Neutrophil (primary cell): ENCODE measurements at regions not wholly inside any gene's neighbourhood (a gene's known extent, or its start where the extent isn't known, plus 50 kb on each side); places are given as distances from the start of the nearest gene placed in this dataset.
"Not testable (repeated sequence)": the region's sequence is repeated elsewhere in the genome, so short reads cannot be mapped to it uniquely, and the experiment has no call there.

ENCODE experiments used
- H3K27ac ChIP-seq: fragments of 200-600 bp; sonication (generic); 2 replicates; pipeline ENCODE4 v1.5.1; 2016; ENCODE audit warnings: mild to moderate bottlenecking, moderate library complexity
- H3K27me3 ChIP-seq: fragments of 200-600 bp; sonication (generic); 2 replicates; pipeline ENCODE4 v1.6.0; 2016; ENCODE audit warnings: mild to moderate bottlenecking
- H3K36me3 ChIP-seq: fragments of 200-600 bp; sonication (generic); 2 replicates; pipeline ENCODE4 v1.5.1; 2017
- H3K4me1 ChIP-seq, 2 experiments: fragments of 200-600 bp in 1 of 2; sonication (generic) in 1 of 2; 1 replicate in 1 of 2; 2 replicates in 1 of 2; pipeline versions ENCODE4 v1.5.1 to v1.6.1; 2013 to 2016; ENCODE audit warnings: low read depth in 1 of 2, low read length in 1 of 2, mild to moderate bottlenecking in 1 of 2, moderate library complexity in 1 of 2; ENCODE audit not compliant: control insufficient read depth in 1 of 2, insufficient read depth in 1 of 2
- H3K4me3 ChIP-seq, 2 experiments: fragments of 200-600 bp in 1 of 2; sonication (generic) in 1 of 2; 1 replicate in 1 of 2; 2 replicates in 1 of 2; pipeline ENCODE4 v1.5.1; 2013 to 2016; ENCODE audit warnings: low read depth in 1 of 2, low read length in 1 of 2, mild to moderate bottlenecking in 1 of 2, moderate library complexity in 1 of 2
- H3K9me3 ChIP-seq: fragments of 200-600 bp; sonication (generic); 2 replicates; pipeline ENCODE4 v1.5.1; 2016
- TF ChIP-seq, protein P1 (sequence below): fragments of 200-600 bp; sonication (generic); IDR thresholded peaks from 2 replicates; pipeline ENCODE4 v1.5.1; 2016; ENCODE audit warnings: antibody characterized with exemption

DNA sequence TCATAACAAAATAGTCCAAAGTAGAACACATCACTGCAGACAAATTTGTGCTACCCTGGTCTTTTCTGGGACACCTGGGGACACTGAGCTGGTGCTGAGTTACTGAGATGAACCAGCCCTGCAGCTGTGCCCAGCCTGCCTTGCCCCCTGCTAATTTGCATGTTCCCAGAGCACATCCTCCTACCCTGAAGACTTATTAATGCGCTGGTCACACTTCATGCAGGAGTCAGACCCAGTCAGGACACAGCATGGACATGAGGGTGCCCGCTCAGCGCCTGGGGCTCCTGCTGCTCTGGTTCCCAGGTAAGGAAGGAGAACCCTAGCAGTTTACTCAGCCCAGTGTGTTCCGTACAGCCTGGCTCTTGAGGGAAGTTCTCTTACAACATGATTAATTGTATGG is 1518.3 kb downstream of the RPIA start:
- TF ChIP-seq, protein P1, sequence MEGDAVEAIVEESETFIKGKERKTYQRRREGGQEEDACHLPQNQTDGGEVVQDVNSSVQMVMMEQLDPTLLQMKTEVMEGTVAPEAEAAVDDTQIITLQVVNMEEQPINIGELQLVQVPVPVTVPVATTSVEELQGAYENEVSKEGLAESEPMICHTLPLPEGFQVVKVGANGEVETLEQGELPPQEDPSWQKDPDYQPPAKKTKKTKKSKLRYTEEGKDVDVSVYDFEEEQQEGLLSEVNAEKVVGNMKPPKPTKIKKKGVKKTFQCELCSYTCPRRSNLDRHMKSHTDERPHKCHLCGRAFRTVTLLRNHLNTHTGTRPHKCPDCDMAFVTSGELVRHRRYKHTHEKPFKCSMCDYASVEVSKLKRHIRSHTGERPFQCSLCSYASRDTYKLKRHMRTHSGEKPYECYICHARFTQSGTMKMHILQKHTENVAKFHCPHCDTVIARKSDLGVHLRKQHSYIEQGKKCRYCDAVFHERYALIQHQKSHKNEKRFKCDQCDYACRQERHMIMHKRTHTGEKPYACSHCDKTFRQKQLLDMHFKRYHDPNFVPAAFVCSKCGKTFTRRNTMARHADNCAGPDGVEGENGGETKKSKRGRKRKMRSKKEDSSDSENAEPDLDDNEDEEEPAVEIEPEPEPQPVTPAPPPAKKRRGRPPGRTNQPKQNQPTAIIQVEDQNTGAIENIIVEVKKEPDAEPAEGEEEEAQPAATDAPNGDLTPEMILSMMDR: no peak

DNA sequence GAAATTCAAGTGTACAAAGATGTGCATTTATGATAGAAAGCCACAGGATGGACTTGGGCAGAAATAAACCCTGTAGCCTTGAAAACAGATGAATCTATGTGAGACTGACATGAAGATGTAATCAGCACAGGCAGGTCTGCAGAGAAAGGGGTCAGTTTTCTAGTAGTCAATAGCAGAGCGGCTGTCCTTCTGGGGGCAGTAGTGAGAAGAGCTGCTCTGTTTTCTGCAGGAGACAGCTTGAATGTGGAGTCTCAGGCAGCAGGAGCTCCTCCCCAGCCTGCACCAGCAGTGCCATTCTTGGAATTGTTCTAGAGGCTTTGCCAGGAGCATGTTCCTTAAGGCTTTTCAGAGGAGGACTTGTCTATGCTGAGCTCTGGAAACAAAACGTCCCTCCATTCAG is 1524.4 kb downstream of the RPIA start:
- H3K4me1 ChIP-seq, H3K27ac ChIP-seq, H3K27me3 ChIP-seq, H3K4me3 ChIP-seq, H3K9me3 ChIP-seq, H3K36me3 ChIP-seq: not testable (repeated sequence)

More for the DNA sequence above, 1518.3 kb downstream of the RPIA start:
- Histone ChIP-seq H3K4me1 (no peaks in the 10 kb centered on the region), H3K27ac (no peak overlapping the region), H3K4me3 (no peak overlapping the region), H3K9me3 (no peaks in the 10 kb centered on the region), H3K36me3 (no peaks in the 10 kb centered on the region), H3K27me3 (no peaks in the 10 kb centered on the region)

GRCh38 chr2:90216801-90217200 is 1525.3 kb downstream of the RPIA start:
- not testable (repeated sequence) for H3K9me3 ChIP-seq, H3K27me3 ChIP-seq, H3K36me3 ChIP-seq, H3K4me3 ChIP-seq, H3K27ac ChIP-seq, H3K4me1 ChIP-seq

- not testable (repeated sequence) for H3K27me3 ChIP-seq, H3K4me3 ChIP-seq, H3K9me3 ChIP-seq, H3K4me1 ChIP-seq, H3K27ac ChIP-seq, H3K36me3 ChIP-seq
Measured at GRCh38 chr2:90218534-90218933, 1527.1 kb downstream of the RPIA start.

DNA sequence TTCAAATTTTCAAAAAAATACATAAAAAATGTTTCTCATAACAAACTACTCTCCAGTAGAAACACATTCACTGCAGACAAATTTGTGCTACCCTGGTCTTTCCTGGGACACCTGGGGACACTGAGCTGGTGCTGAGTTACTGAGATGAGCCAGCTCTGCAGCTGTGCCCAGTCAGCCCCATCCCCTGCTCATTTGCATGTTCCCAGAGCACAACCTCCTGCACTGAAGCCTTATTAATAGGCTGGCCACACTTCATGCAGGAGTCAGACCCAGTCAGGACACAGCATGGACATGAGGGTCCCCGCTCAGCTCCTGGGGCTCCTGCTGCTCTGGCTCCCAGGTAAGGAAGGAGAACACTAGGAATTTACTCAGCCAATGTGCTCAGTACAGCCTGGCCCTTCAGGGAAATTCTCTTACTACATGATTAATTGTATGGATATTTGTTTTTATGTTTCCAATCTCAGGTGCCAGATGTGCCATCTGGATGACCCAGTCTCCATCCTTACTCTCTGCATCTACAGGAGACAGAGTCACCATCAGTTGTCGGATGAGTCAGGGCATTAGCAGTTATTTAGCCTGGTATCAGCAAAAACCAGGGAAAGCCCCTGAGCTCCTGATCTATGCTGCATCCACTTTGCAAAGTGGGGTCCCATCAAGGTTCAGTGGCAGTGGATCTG is 1529.3 kb downstream of the RPIA start:
- H3K9me3 ChIP-seq, H3K27me3 ChIP-seq, H3K27ac ChIP-seq, H3K36me3 ChIP-seq, H3K4me3 ChIP-seq, H3K4me1 ChIP-seq: not testable (repeated sequence)

DNA sequence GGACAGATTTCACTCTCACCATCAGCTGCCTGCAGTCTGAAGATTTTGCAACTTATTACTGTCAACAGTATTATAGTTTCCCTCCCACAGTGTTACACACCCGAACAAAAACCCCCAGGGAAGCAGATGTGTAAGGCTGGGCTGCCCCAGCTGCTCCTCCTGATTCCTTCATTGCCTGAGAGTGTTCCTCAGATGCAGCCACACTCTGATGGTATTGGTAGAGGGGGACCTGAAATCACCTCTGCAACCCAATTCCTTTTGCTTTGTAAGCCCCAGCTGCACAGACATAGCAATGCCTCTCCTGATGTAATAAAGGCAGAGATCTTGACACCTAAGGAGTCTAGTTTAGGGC is 1529.8 kb downstream of the RPIA start:
- no peaks in the 10 kb centered on the region for H3K36me3 ChIP-seq
- H3K9me3 ChIP-seq: no peaks in the 10 kb centered on the region
- no peak overlapping the region for H3K27ac ChIP-seq
- H3K4me1 ChIP-seq: no peaks in the 10 kb centered on the region
- H3K27me3 ChIP-seq: no peaks in the 10 kb centered on the region
- H3K4me3 ChIP-seq: no peak overlapping the region
- TF ChIP-seq, protein P1: no peak

GRCh38 chr2:90224767-90225166 is 1533.3 kb downstream of the RPIA start:
- H3K27ac ChIP-seq, H3K4me3 ChIP-seq, H3K27me3 ChIP-seq, H3K4me1 ChIP-seq, H3K36me3 ChIP-seq, H3K9me3 ChIP-seq: not testable (repeated sequence)

DNA sequence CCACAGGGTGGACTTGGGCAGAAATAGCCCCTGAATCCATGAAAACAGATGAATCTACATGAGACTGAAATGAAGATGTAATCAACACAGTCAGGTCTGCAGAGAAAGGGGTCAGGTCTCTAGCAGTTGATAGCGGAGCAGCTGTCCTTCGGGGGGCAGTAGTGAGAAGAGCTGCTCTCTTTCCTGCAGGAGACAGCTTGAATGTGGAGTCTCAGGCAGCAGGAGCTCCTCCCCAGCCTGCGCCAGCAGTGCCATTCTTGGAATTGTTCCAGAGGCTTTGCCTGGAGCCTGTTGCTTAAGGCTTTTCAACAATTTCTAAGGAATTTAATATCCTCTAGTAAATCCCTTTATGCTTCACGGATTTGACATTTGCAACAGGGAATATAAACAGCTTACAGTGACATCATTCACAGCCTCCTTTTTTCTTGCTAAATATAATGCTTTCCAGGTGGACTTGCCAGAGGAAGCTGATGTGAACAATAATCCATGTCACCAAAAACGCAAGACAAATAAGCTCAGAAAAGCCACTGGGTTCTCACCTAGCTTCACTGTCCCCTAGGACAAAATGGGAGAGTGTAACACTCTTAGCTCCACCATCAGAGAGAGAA is 1535.1 kb downstream of the RPIA start:
- H3K4me3 ChIP-seq, H3K36me3 ChIP-seq, H3K4me1 ChIP-seq, H3K27ac ChIP-seq, H3K27me3 ChIP-seq, H3K9me3 ChIP-seq: not testable (repeated sequence)

DNA sequence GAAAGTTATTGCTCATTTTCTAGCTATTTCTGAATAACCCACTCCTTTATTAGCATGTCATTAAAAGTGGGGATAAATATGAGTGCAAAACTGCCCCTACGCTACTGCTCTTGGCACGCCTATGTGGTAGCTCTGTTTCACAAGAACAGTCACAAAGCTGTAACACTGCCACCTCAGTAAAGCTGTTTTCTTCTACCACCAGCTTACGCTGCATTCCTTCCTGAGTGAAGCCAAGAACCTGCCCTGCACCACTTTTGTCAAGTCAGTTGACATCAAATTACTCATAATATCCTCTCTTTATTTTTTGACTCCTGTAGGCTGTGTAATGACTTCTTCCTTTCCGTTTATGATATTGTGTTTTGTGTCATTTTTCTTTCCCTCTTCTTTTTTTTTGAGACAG is 1539.7 kb downstream of the RPIA start:
- H3K27ac ChIP-seq, H3K4me3 ChIP-seq, H3K9me3 ChIP-seq, H3K36me3 ChIP-seq, H3K27me3 ChIP-seq, H3K4me1 ChIP-seq: not testable (repeated sequence)

DNA sequence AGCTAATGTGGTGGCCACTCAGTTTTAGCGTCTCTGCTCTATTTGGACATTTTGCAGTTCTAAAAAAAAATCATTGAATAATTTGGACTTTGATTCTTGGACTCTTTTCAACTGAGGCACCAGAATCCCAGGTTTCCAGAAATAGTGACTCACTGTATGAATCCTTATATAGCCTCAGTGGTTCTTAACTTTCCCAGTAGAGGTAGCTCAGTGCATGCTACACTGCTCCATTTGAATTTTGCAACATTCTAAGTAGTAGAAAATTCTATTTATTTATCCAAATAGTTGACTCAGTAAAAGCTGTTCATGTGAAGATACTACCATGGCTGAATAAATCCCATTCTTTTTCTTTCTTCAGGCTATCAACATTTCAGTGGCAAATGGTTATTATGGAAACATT is 1544.0 kb downstream of the RPIA start:
- not testable (repeated sequence) for H3K36me3 ChIP-seq, H3K4me1 ChIP-seq, H3K9me3 ChIP-seq, H3K4me3 ChIP-seq, H3K27me3 ChIP-seq, H3K27ac ChIP-seq

DNA sequence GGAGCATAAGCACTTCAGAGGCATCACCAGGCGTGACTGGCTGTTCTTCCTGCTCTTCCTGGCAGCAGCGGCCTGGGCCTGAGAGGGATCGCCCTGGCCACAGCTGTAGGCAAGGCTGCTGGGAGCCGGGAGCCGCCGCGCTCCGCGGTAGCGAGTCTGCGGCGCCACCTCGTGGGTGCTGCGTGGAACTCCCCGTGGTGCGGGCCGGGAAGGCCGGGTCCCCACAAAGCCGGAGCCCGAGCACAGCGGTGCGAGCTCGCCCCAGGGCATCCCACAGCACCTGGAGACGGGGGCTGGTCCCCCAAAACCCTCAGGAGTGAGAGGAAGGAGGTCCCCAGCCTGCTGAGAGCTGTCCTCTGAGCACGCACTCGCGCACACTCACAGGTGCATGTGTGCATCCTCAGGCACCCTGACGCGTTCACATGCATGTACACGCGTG is 1546.5 kb downstream of the RPIA start:
- H3K9me3 ChIP-seq, H3K4me3 ChIP-seq, H3K36me3 ChIP-seq, H3K27me3 ChIP-seq, H3K4me1 ChIP-seq, H3K27ac ChIP-seq: not testable (repeated sequence)

DNA sequence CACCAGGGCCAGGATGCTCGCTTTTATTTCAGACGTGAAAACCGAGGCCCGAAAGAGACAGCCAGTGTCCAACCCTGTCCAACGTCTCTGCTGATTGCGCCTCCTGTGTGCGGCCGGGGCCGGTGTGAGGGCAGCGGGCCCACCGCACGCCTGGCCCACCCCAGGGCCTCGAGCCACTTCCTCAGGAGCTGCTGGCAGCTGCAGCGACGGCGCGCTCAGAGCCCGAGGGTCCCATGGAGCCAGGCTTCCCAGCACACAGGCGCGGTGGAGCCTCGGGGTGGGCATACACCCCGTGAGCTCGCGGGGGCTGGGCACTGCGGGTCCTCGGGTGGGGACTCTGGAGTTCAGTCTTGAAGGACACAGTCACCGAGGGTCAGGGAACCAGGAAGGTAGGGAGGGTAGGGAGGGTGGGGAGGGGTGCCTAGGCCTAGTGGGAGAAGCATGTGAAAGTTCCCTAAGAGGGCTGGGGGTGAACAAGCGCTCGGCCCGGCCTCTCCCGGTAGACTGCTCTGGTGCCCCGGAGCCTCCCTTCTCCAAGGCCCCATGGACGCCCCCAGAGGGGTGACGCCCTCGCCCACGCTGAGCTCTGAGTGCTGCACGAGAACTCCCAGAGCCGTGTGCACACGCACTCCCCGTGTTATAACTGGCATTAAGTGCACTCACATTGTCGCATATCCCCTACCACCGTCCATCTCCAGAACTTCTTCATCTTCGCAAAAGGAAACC is 1547.2 kb downstream of the RPIA start:
- not testable (repeated sequence) for H3K36me3 ChIP-seq, H3K4me3 ChIP-seq, H3K27ac ChIP-seq, H3K4me1 ChIP-seq, H3K9me3 ChIP-seq, H3K27me3 ChIP-seq
